ENCODE measurements at regions not wholly inside any gene's neighbourhood (a gene's known extent, or its start where the extent isn't known, plus 50 kb on each side); places are given as distances from the start of the nearest gene placed in this dataset.

GRCh38 chr12:65609359-65609771 is 214.9 kb upstream of the HMGA2 start:
- Mint-ChIP-seq H3K4me1 (ENCODE audit: low read depth, unreplicated experiment) (peaks cover 35% of the 10 kb centered on the region), H3K27me3 (ENCODE audit: low read depth, unreplicated experiment) (no peaks in the 10 kb centered on the region), H3K4me3 (ENCODE audit: unreplicated experiment) (no peak overlapping the region), H3K36me3 (ENCODE audit: low read depth, unreplicated experiment) (peaks cover 2% of the 10 kb centered on the region), H3K27ac (ENCODE audit: unreplicated experiment) (peak overlapping the region; percentile 60), H3K9me3 (ENCODE audit: unreplicated experiment) (peaks cover 4% of the 10 kb centered on the region)
- Histone ChIP-seq H3K4me2 (ENCODE audit: low read length) (peak overlapping the region; percentile 5), H3K9ac (ENCODE audit: low read length) (peak overlapping the region; percentile 9), H3K79me2 (ENCODE audit: insufficient read depth, low read length) (peaks cover 11% of the 10 kb centered on the region), H2AFZ (ENCODE audit: low read depth, low read length) (no peak overlapping the region), H3K36me3 (ENCODE audit: insufficient read depth, low read length) (peaks cover 5% of the 10 kb centered on the region), H3K27me3 (ENCODE audit: insufficient read depth, low read length) (no peaks in the 10 kb centered on the region), H3K4me1 (ENCODE audit: insufficient read depth, low read length) (peaks cover 39% of the 10 kb centered on the region), H3K4me3 (ENCODE audit: insufficient read depth, low read depth, low read length) (no peak overlapping the region), H3K9me3 (ENCODE audit: insufficient read depth, low read depth, low read length) (no peaks in the 10 kb centered on the region), H3K27ac (ENCODE audit: low read depth, low read length) (peak overlapping the region; percentile 63), H4K20me1 (ENCODE audit: insufficient read depth, low read length) (no peaks in the 10 kb centered on the region)
- DNase-seq (ENCODE audit: low read depth), result peak; percentile 84
- peak; percentile 82 for FAIRE-seq
- TF ChIP-seq CTCF (IDR thresholded peaks at IDR 0.05; ENCODE audit: insufficient read depth, low read depth, low read length), result peak; percentile 13
- TF ChIP-seq EZH2 (IDR thresholded peaks at IDR 0.05; ENCODE audit: insufficient read depth, low read length), result no peak

- Mint-ChIP-seq H3K9me3 (ENCODE audit: unreplicated experiment) (peaks cover 4% of the 10 kb centered on the region), H3K36me3 (ENCODE audit: low read depth, unreplicated experiment) (peaks cover 2% of the 10 kb centered on the region), H3K4me3 (ENCODE audit: unreplicated experiment) (no peak overlapping the region), H3K27ac (ENCODE audit: unreplicated experiment) (no peak overlapping the region), H3K27me3 (ENCODE audit: low read depth, unreplicated experiment) (no peaks in the 10 kb centered on the region), H3K4me1 (ENCODE audit: low read depth, unreplicated experiment) (peaks cover 30% of the 10 kb centered on the region)
- Histone ChIP-seq H3K27me3 (ENCODE audit: insufficient read depth, low read length) (no peaks in the 10 kb centered on the region), H3K4me1 (ENCODE audit: insufficient read depth, low read length) (peaks cover 31% of the 10 kb centered on the region), H3K27ac (ENCODE audit: low read depth, low read length) (peak overlapping the region; percentile 33), H3K4me2 (ENCODE audit: low read length) (no peak overlapping the region), H3K9me3 (ENCODE audit: insufficient read depth, low read depth, low read length) (no peaks in the 10 kb centered on the region), H2AFZ (ENCODE audit: low read depth, low read length) (no peak overlapping the region), H3K79me2 (ENCODE audit: insufficient read depth, low read length) (no peaks in the 10 kb centered on the region), H4K20me1 (ENCODE audit: insufficient read depth, low read length) (no peaks in the 10 kb centered on the region), H3K4me3 (ENCODE audit: insufficient read depth, low read depth, low read length) (no peak overlapping the region), H3K9ac (ENCODE audit: low read length) (peak overlapping the region; percentile 26), H3K36me3 (ENCODE audit: insufficient read depth, low read length) (no peaks in the 10 kb centered on the region)
- no peak for TF ChIP-seq CTCF (IDR thresholded peaks at IDR 0.05; ENCODE audit: insufficient read depth, low read depth, low read length)
- TF ChIP-seq EZH2 (IDR thresholded peaks at IDR 0.05; ENCODE audit: insufficient read depth, low read length), result no peak
- no peak for DNase-seq (ENCODE audit: low read depth)
- FAIRE-seq, result no peak
Observed at GRCh38 chr12:65611396-65611795, 212.9 kb upstream of the HMGA2 start.

GRCh38 chr12:65612440-65612839 is 211.8 kb upstream of the HMGA2 start:
- TF ChIP-seq EZH2 (IDR thresholded peaks at IDR 0.05; ENCODE audit: insufficient read depth, low read length), result no peak
- no peak for TF ChIP-seq CTCF (IDR thresholded peaks at IDR 0.05; ENCODE audit: insufficient read depth, low read depth, low read length)
- H3K4me1 ChIP-seq (ENCODE audit: insufficient read depth, low read length), result peaks cover 31% of the 10 kb centered on the region
- Mint-ChIP-seq H3K9me3 (ENCODE audit: unreplicated experiment) (peaks cover 4% of the 10 kb centered on the region), H3K4me3 (ENCODE audit: unreplicated experiment) (no peak overlapping the region), H3K27ac (ENCODE audit: unreplicated experiment) (no peak overlapping the region), H3K27me3 (ENCODE audit: low read depth, unreplicated experiment) (no peaks in the 10 kb centered on the region), H3K36me3 (ENCODE audit: low read depth, unreplicated experiment) (peaks cover 2% of the 10 kb centered on the region), H3K4me1 (ENCODE audit: low read depth, unreplicated experiment) (peaks cover 28% of the 10 kb centered on the region)
- H3K27ac ChIP-seq (ENCODE audit: low read depth, low read length), result peak overlapping the region; percentile 73
- H4K20me1 ChIP-seq (ENCODE audit: insufficient read depth, low read length), result no peaks in the 10 kb centered on the region
- H3K4me3 ChIP-seq (ENCODE audit: insufficient read depth, low read depth, low read length), result peak overlapping the region; percentile 30
- H3K79me2 ChIP-seq (ENCODE audit: insufficient read depth, low read length), result no peaks in the 10 kb centered on the region
- no peak for FAIRE-seq
- no peaks in the 10 kb centered on the region for H3K36me3 ChIP-seq (ENCODE audit: insufficient read depth, low read length)
- peak; percentile 39 for DNase-seq (ENCODE audit: low read depth)
- H3K9ac ChIP-seq (ENCODE audit: low read length), result peak overlapping the region; percentile 72
- H3K4me2 ChIP-seq (ENCODE audit: low read length), result peak overlapping the region; percentile 77
- H2AFZ ChIP-seq (ENCODE audit: low read depth, low read length), result peak overlapping the region; percentile 15
- H3K9me3 ChIP-seq (ENCODE audit: insufficient read depth, low read depth, low read length), result no peaks in the 10 kb centered on the region
- H3K27me3 ChIP-seq (ENCODE audit: insufficient read depth, low read length), result no peaks in the 10 kb centered on the region

All from astrocyte (in vitro differentiated cells and primary cell).